NCI-H345 treated with DMSO at 0.1 percent for 48 hours (cell line): ENCODE measurements at regions not wholly inside any gene's neighbourhood (a gene's known extent, or its start where the extent isn't known, plus 50 kb on each side); places are given as distances from the start of the nearest gene placed in this dataset.

Experiments used
- DNase-seq: peaks from one replicate; lab custom pipeline; 2025; ENCODE audit not compliant: unreplicated experiment; lab: John Stamatoyannopoulos, UW

- no peak for DNase-seq
Measured at GRCh38 chr2:82875858-82876257, 1583.2 kb downstream of the SUCLG1 start.

- DNase-seq: no peak
Measured at GRCh38 chr2:82857967-82858366, 1601.1 kb downstream of the SUCLG1 start.

GRCh38 chr2:82853299-82853698, 1605.8 kb downstream of the SUCLG1 start:
- DNase-seq: no peak

- no peak for DNase-seq
Measured at GRCh38 chr2:82852787-82853186, 1606.3 kb downstream of the SUCLG1 start.

- no peak for DNase-seq
Measured at GRCh38 chr2:82848285-82848684, 1610.8 kb downstream of the SUCLG1 start.

GRCh38 chr2:82839036-82839435, 1620.0 kb downstream of the SUCLG1 start:
- no peak for DNase-seq

- no peak for DNase-seq
Measured at GRCh38 chr2:82837588-82838304, 1621.3 kb downstream of the SUCLG1 start.

GRCh38 chr2:82834893-82835292, 1624.2 kb downstream of the SUCLG1 start:
- no peak for DNase-seq

- no peak for DNase-seq
Measured at GRCh38 chr2:82827426-82827825, 1631.7 kb downstream of the SUCLG1 start.

- no peak for DNase-seq
Measured at GRCh38 chr2:82826437-82826836, 1632.6 kb downstream of the SUCLG1 start.

GRCh38 chr2:82825410-82826090, 1633.5 kb downstream of the SUCLG1 start:
- DNase-seq: no peak

- no peak for DNase-seq
Measured at GRCh38 chr2:82823892-82824291, 1635.2 kb downstream of the SUCLG1 start.

GRCh38 chr2:82819951-82820350, 1639.1 kb downstream of the SUCLG1 start:
- no peak for DNase-seq

- no peak for DNase-seq
Measured at GRCh38 chr2:82814146-82814545, 1644.9 kb downstream of the SUCLG1 start.

- no peak for DNase-seq
Measured at GRCh38 chr2:82811946-82812345, 1647.1 kb downstream of the SUCLG1 start.

- no peak for DNase-seq
Measured at GRCh38 chr2:82803307-82803706, 1655.8 kb downstream of the SUCLG1 start.

- DNase-seq: no peak
Measured at GRCh38 chr2:82797469-82797868, 1661.6 kb downstream of the SUCLG1 start.

- DNase-seq: no peak
Measured at GRCh38 chr2:82796132-82796531, 1662.9 kb downstream of the SUCLG1 start.

GRCh38 chr2:82795446-82795845, 1663.6 kb downstream of the SUCLG1 start:
- DNase-seq: no peak

GRCh38 chr2:82793711-82794435, 1665.2 kb downstream of the SUCLG1 start:
- DNase-seq: no peak

- no peak for DNase-seq
Measured at GRCh38 chr2:82792316-82792715, 1666.8 kb downstream of the SUCLG1 start.
